ENCODE measurements at regions not wholly inside any gene's neighbourhood (a gene's known extent, or its start where the extent isn't known, plus 50 kb on each side); places are given as distances from the start of the nearest gene placed in this dataset.

GRCh38 chr15:36429707-36430106, 149.7 kb upstream of the CDIN1 start:
- TF ChIP-seq CTCF (IDR thresholded peaks at IDR 0.05 in 2 of 3, conservative IDR thresholded peaks at IDR 0.05 in 1 of 3; ENCODE audit: control insufficient read depth in 2 of 3, extremely low read depth in 1 of 3, insufficient read depth in 1 of 3, low read depth in 3 of 3, low read length in 3 of 3) (no peak), ATF2 (IDR thresholded peaks at IDR 0.05; ENCODE audit: low read length) (no peak), CHD2 (IDR thresholded peaks at IDR 0.05; ENCODE audit: borderline replicate concordance, low read depth, low read length) (no peak), POLR2A (IDR thresholded peaks at IDR 0.05; ENCODE audit: low read depth, low read length) (no peak), JUND (IDR thresholded peaks at IDR 0.05; ENCODE audit: low read depth, low read length) (no peak), BCLAF1 (IDR thresholded peaks at IDR 0.05) (no peak)

All from GM12878 (cell line).